Right lobe of liver (tissue), 4 donors: ENCODE measurements at regions not wholly inside any gene's neighbourhood (a gene's known extent, or its start where the extent isn't known, plus 50 kb on each side); places are given as distances from the start of the nearest gene placed in this dataset.

Source experiments
- CTCF ChIP-seq, 4 donors: fragments of 200-600 bp in 3 of 4; fragments of 450-650 bp in 1 of 4; IDR thresholded peaks; one replicate each; pipeline versions ENCODE4 v1.5.1 to v1.8.0; 2016 to 2022; ENCODE audit warnings: antibody characterized with exemption in 4 of 4, mild to moderate bottlenecking in 2 of 4
- POLR2A ChIP-seq: fragments of 450-650 bp; IDR thresholded peaks from one replicate; pipeline ENCODE4 v1.6.1; 2017; ENCODE audit warnings: antibody characterized with exemption, mild to moderate bottlenecking
- donor health status: DM: no; HTN: no; CAD: no.
- donor health status: DM: no; HTN: no; CAD: no.
- donor health status: DM: no; HTN: yes; CAD: no.

GRCh38 chr18:59050661-59051057 lies 89.0 kb upstream of the SEC11C start:
- TF ChIP-seq POLR2A = no peak
- no peak for TF ChIP-seq CTCF (IDR thresholded peaks at IDR 0.05)
